HEK293 (cell line): ENCODE measurements at regions not wholly inside any gene's neighbourhood (a gene's known extent, or its start where the extent isn't known, plus 50 kb on each side); places are given as distances from the start of the nearest gene placed in this dataset.

Source experiments
- CTCF ChIP-seq: fragments of 450-650 bp; formaldehyde crosslinking; IDR thresholded peaks from 2 replicates; pipeline ENCODE4 v1.5.1; 2016; ENCODE audit warnings: missing biosample characterization, missing genetic modification characterization
- SALL2 ChIP-seq: fragments of 450-650 bp; formaldehyde crosslinking; IDR thresholded peaks from 2 replicates; pipeline ENCODE4 v1.5.0; 2017; ENCODE audit warnings: missing biosample characterization, mild to moderate bottlenecking, missing genetic modification characterization, borderline replicate concordance
- TCF7L2 ChIP-seq: IDR thresholded peaks from 2 replicates; pipeline ENCODE4 v1.6.1; 2011; ENCODE audit warnings: low read depth, mild to moderate bottlenecking, inconsistent platforms, low read length, moderate library complexity, borderline replicate concordance
- TSHZ1 ChIP-seq: fragments of 450-650 bp; formaldehyde crosslinking; IDR thresholded peaks from 2 replicates; pipeline ENCODE4 v1.5.1; 2016; ENCODE audit warnings: missing biosample characterization, missing genetic modification characterization, borderline replicate concordance
- ZBTB17 ChIP-seq: fragments of 450-650 bp; formaldehyde crosslinking; IDR thresholded peaks from 2 replicates; pipeline ENCODE4 v1.5.1; 2016; ENCODE audit warnings: missing biosample characterization, missing genetic modification characterization
- ZBTB7A ChIP-seq: fragments of 450-650 bp; formaldehyde crosslinking; IDR thresholded peaks from 2 replicates; pipeline ENCODE4 v1.5.1; 2016; ENCODE audit warnings: low read depth, missing biosample characterization, missing genetic modification characterization
- ZFP37 ChIP-seq: fragments of 450-650 bp; formaldehyde crosslinking; IDR thresholded peaks from 2 replicates; pipeline ENCODE4 v1.5.1; 2016; ENCODE audit warnings: missing biosample characterization, missing genetic modification characterization
- ZNF624 ChIP-seq: fragments of 450-650 bp; formaldehyde crosslinking; IDR thresholded peaks from 2 replicates; pipeline ENCODE4 v1.5.1; 2017; ENCODE audit warnings: missing biosample characterization, missing genetic modification characterization
- TF ChIP-seq, protein P1 (sequence below): fragments of 450-650 bp; formaldehyde crosslinking; IDR thresholded peaks from 2 replicates; pipeline ENCODE4 v1.5.1; 2016; ENCODE audit warnings: missing biosample characterization, missing genetic modification characterization

DNA sequence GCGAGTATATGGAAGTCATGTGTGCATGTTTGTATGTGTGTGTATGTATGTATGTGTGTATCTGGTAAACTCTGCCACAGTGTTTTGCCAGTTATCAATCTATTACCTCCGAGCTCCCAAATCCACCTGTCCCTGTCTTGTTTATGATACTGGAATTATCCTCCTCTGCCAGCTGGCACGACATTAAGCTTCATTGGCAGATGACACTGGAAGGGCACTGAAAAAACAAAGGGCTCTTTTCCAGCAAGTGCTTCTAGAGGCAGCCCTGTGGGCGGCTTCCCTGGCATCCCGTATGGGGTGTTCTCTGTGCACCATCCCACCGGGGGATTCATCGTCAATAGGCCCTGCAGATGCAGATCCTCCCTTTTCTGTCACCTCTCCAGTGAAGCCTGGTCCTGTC is 221.5 kb downstream of the MSX2 start:
- TF ChIP-seq TCF7L2 (no peak), CTCF (no peak), ZBTB7A (tag by site-specific recombination) (no peak), ZFP37 (tag by site-specific recombination) (no peak), TSHZ1 (tag by site-specific recombination) (no peak), SALL2 (tag by site-specific recombination) (no peak), ZNF624 (tag by site-specific recombination) (no peak), ZBTB17 (no peak)
- TF ChIP-seq, protein P1, sequence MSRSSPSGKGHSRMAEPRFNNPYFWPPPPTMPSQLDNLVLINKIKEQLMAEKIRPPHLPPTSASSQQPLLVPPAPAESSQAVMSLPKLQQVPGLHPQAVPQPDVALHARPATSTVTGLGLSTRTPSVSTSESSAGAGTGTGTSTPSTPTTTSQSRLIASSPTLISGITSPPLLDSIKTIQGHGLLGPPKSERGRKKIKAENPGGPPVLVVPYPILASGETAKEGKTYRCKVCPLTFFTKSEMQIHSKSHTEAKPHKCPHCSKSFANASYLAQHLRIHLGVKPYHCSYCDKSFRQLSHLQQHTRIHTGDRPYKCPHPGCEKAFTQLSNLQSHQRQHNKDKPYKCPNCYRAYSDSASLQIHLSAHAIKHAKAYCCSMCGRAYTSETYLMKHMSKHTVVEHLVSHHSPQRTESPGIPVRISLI (tag by site-specific recombination): no peak
